ENCODE measurements at regions not wholly inside any gene's neighbourhood (a gene's known extent, or its start where the extent isn't known, plus 50 kb on each side); places are given as distances from the start of the nearest gene placed in this dataset.
A peak's percentile ranks its signal among the peaks of the same experiment; 100 is the strongest.

DNA sequence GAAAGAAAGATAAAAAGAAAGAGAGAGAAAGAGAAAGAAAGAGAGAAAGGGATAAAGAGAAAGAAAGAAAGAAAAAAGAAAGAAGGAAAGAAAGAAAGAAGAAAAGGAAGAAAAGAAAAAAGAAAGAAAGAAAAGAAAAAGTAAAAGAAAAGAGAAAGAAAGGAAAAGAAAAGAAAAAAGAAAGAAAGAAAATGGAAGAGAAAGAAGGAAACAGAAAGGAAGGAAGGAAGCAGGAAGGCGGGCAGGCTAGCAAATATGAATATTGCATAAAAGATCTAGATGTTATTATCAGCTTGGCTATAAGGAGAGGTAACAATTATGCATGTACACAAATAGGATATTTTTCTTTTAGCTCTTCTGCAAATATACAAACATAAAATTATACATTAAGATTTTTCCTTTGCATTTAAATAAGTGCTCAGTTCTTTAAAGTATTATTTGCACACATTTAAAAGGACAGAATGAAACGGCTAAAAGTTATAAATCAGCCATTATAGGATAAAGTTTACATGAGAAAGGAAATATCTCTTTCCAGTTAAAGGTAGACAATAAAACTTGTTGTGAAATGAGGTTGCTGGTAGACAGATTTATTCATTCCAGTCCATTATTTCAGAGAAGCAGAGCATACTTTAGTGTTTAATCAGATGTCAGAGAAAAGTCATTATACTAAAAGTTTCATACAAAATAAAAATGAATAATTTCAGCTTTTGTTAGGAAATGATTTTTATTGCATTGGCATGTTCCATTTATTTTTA, 511.4 kb downstream of the KCNJ3 start:
- Mint-ChIP-seq H3K9me3 (peaks cover 7% of the 10 kb centered on the region), H3K4me3 (no peak overlapping the region), H3K27me3 (ENCODE audit: low read depth) (no peaks in the 10 kb centered on the region), H3K27ac (no peak overlapping the region), H3K36me3 (no peaks in the 10 kb centered on the region), H3K4me1 (no peaks in the 10 kb centered on the region)
- DNase-seq (ENCODE audit: low spot score): no peak
- no peak for TF ChIP-seq ZNF396 (CRISPR knock-in tag; IDR thresholded peaks at IDR 0.05; ENCODE audit: borderline replicate concordance)
- TF ChIP-seq, protein P1, sequence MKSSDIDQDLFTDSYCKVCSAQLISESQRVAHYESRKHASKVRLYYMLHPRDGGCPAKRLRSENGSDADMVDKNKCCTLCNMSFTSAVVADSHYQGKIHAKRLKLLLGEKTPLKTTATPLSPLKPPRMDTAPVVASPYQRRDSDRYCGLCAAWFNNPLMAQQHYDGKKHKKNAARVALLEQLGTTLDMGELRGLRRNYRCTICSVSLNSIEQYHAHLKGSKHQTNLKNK (CRISPR knock-in tag; IDR thresholded peaks at IDR 0.05): no peak
- TF ChIP-seq, protein P2, sequence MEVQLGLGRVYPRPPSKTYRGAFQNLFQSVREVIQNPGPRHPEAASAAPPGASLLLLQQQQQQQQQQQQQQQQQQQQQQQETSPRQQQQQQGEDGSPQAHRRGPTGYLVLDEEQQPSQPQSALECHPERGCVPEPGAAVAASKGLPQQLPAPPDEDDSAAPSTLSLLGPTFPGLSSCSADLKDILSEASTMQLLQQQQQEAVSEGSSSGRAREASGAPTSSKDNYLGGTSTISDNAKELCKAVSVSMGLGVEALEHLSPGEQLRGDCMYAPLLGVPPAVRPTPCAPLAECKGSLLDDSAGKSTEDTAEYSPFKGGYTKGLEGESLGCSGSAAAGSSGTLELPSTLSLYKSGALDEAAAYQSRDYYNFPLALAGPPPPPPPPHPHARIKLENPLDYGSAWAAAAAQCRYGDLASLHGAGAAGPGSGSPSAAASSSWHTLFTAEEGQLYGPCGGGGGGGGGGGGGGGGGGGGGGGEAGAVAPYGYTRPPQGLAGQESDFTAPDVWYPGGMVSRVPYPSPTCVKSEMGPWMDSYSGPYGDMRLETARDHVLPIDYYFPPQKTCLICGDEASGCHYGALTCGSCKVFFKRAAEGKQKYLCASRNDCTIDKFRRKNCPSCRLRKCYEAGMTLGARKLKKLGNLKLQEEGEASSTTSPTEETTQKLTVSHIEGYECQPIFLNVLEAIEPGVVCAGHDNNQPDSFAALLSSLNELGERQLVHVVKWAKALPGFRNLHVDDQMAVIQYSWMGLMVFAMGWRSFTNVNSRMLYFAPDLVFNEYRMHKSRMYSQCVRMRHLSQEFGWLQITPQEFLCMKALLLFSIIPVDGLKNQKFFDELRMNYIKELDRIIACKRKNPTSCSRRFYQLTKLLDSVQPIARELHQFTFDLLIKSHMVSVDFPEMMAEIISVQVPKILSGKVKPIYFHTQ (CRISPR knock-in tag; IDR thresholded peaks at IDR 0.05): no peak
- TF ChIP-seq ZNF232 (CRISPR knock-in tag; IDR thresholded peaks at IDR 0.05): no peak
- TF ChIP-seq, protein P3, sequence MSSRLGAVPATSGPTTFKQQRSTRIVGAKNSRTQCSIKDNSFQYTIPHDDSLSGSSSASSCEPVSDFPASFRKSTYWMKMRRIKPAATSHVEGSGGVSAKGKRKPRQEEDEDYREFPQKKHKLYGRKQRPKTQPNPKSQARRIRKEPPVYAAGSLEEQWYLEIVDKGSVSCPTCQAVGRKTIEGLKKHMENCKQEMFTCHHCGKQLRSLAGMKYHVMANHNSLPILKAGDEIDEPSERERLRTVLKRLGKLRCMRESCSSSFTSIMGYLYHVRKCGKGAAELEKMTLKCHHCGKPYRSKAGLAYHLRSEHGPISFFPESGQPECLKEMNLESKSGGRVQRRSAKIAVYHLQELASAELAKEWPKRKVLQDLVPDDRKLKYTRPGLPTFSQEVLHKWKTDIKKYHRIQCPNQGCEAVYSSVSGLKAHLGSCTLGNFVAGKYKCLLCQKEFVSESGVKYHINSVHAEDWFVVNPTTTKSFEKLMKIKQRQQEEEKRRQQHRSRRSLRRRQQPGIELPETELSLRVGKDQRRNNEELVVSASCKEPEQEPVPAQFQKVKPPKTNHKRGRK (CRISPR knock-in tag; IDR thresholded peaks at IDR 0.05; ENCODE audit: borderline replicate concordance): 0 out of 2 replicates have a peak, but pooled peaks have one; percentile 40
- TF ChIP-seq, protein P4, sequence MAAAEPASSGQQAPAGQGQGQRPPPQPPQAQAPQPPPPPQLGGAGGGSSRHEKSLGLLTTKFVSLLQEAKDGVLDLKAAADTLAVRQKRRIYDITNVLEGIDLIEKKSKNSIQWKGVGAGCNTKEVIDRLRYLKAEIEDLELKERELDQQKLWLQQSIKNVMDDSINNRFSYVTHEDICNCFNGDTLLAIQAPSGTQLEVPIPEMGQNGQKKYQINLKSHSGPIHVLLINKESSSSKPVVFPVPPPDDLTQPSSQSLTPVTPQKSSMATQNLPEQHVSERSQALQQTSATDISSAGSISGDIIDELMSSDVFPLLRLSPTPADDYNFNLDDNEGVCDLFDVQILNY (CRISPR knock-in tag; IDR thresholded peaks at IDR 0.05): no peak
- no peak for TF ChIP-seq TP53 (CRISPR knock-in tag; IDR thresholded peaks at IDR 0.05)
- ChIA-PET POLR2A (no interaction called here), CTCF (no interaction called here)
- ATAC-seq: no peak

DNA sequence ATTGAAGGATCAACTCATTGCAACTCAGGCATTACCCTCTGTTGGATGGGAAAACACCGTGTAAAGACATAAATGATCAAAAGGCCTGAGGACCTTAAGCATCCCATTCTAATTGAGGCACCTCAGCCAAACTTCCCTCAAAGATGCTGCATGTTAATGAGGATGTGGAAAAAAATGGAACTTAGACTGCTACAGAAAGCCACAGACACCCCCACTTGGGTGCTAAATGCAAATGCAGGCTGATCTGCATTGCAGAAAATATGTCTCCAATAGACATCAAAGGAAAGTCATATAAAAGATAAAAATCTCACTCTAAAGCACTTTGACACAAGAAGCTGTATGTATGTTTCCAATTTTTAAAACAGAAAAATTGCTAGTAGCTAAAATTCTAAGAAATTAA, 504.7 kb downstream of the KCNJ3 start:
- Mint-ChIP-seq H3K36me3 (no peaks in the 10 kb centered on the region), H3K4me1 (peaks cover 4% of the 10 kb centered on the region), H3K9me3 (peaks cover 7% of the 10 kb centered on the region), H3K4me3 (no peak overlapping the region), H3K27me3 (ENCODE audit: low read depth) (no peaks in the 10 kb centered on the region), H3K27ac (no peak overlapping the region)
- TF ChIP-seq, protein P5, sequence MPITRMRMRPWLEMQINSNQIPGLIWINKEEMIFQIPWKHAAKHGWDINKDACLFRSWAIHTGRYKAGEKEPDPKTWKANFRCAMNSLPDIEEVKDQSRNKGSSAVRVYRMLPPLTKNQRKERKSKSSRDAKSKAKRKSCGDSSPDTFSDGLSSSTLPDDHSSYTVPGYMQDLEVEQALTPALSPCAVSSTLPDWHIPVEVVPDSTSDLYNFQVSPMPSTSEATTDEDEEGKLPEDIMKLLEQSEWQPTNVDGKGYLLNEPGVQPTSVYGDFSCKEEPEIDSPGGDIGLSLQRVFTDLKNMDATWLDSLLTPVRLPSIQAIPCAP (CRISPR knock-in tag; IDR thresholded peaks at IDR 0.05): no peak
- TF ChIP-seq, protein P6, sequence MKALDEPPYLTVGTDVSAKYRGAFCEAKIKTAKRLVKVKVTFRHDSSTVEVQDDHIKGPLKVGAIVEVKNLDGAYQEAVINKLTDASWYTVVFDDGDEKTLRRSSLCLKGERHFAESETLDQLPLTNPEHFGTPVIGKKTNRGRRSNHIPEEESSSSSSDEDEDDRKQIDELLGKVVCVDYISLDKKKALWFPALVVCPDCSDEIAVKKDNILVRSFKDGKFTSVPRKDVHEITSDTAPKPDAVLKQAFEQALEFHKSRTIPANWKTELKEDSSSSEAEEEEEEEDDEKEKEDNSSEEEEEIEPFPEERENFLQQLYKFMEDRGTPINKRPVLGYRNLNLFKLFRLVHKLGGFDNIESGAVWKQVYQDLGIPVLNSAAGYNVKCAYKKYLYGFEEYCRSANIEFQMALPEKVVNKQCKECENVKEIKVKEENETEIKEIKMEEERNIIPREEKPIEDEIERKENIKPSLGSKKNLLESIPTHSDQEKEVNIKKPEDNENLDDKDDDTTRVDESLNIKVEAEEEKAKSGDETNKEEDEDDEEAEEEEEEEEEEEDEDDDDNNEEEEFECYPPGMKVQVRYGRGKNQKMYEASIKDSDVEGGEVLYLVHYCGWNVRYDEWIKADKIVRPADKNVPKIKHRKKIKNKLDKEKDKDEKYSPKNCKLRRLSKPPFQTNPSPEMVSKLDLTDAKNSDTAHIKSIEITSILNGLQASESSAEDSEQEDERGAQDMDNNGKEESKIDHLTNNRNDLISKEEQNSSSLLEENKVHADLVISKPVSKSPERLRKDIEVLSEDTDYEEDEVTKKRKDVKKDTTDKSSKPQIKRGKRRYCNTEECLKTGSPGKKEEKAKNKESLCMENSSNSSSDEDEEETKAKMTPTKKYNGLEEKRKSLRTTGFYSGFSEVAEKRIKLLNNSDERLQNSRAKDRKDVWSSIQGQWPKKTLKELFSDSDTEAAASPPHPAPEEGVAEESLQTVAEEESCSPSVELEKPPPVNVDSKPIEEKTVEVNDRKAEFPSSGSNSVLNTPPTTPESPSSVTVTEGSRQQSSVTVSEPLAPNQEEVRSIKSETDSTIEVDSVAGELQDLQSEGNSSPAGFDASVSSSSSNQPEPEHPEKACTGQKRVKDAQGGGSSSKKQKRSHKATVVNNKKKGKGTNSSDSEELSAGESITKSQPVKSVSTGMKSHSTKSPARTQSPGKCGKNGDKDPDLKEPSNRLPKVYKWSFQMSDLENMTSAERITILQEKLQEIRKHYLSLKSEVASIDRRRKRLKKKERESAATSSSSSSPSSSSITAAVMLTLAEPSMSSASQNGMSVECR (CRISPR knock-in tag; IDR thresholded peaks at IDR 0.05; ENCODE audit: borderline replicate concordance): no peak
- TF ChIP-seq GABPB1 (CRISPR knock-in tag; IDR thresholded peaks at IDR 0.05): no peak
- DNase-seq (ENCODE audit: low spot score) (no peak), ATAC-seq (no peak)
- CTCF ChIA-PET: interaction anchor here (0.6 kb wide), 1 partner anchor 277 kb away, joined by 4 read pairs; no protein-coding TSS in a partner anchor
- POLR2A ChIA-PET: interaction anchor here (0.6 kb wide), 1 partner anchor 94 kb away, joined by 3 read pairs; no protein-coding TSS in a partner anchor
